GM18517 (cell line): ENCODE measurements at regions not wholly inside any gene's neighbourhood (a gene's known extent, or its start where the extent isn't known, plus 50 kb on each side); places are given as distances from the start of the nearest gene placed in this dataset.
A peak's percentile ranks its signal among the peaks of the same experiment; 100 is the strongest.
"Not testable (repeated sequence)": the region's sequence is repeated elsewhere in the genome, so short reads cannot be mapped to it uniquely, and the experiment has no call there.

Experiments used
- ATAC-seq: cut with Tn5 transposase; IDR thresholded peaks from one replicate; pipeline ENCODE4 v1.9.1; 2021; ENCODE audit warnings: mild to moderate bottlenecking, moderate library complexity; ENCODE audit not compliant: unreplicated experiment

GRCh38 chr15:85196697-85197096 lies 183.7 kb upstream of the AKAP13 start:
- not testable (repeated sequence) for ATAC-seq

- not testable (repeated sequence) for ATAC-seq
These were observed 182.8 kb upstream of the AKAP13 start for GRCh38 chr15:85197582-85197981.

GRCh38 chr15:85198432-85198831 lies 182.0 kb upstream of the AKAP13 start:
- ATAC-seq, result not testable (repeated sequence)

GRCh38 chr15:85200215-85200614 lies 180.2 kb upstream of the AKAP13 start:
- peak; percentile 71 for ATAC-seq

- not testable (repeated sequence) for ATAC-seq
These were observed 179.1 kb upstream of the AKAP13 start for GRCh38 chr15:85201118-85201793.

- not testable (repeated sequence) for ATAC-seq
These were observed 175.9 kb upstream of the AKAP13 start for GRCh38 chr15:85204481-85204880.

GRCh38 chr15:85233791-85234325 lies 146.5 kb upstream of the AKAP13 start:
- not testable (repeated sequence) for ATAC-seq

- not testable (repeated sequence) for ATAC-seq
These were observed 145.8 kb upstream of the AKAP13 start for GRCh38 chr15:85234450-85235196.

GRCh38 chr15:85244056-85244455 lies 136.3 kb upstream of the AKAP13 start:
- ATAC-seq, result not testable (repeated sequence)

GRCh38 chr15:85250938-85251542 lies 129.4 kb upstream of the AKAP13 start:
- ATAC-seq, result not testable (repeated sequence)

- not testable (repeated sequence) for ATAC-seq
These were observed 127.0 kb upstream of the AKAP13 start for GRCh38 chr15:85253196-85253915.

GRCh38 chr15:85254961-85255360 lies 125.4 kb upstream of the AKAP13 start:
- not testable (repeated sequence) for ATAC-seq

GRCh38 chr15:85255502-85255901 lies 124.9 kb upstream of the AKAP13 start:
- not testable (repeated sequence) for ATAC-seq

- ATAC-seq, result not testable (repeated sequence)
These were observed 124.1 kb upstream of the AKAP13 start for GRCh38 chr15:85256009-85256997.

GRCh38 chr15:85258062-85258445 lies 122.3 kb upstream of the AKAP13 start:
- not testable (repeated sequence) for ATAC-seq

GRCh38 chr15:85258559-85259209 lies 121.7 kb upstream of the AKAP13 start:
- not testable (repeated sequence) for ATAC-seq

GRCh38 chr15:85260526-85260925 lies 119.9 kb upstream of the AKAP13 start:
- not testable (repeated sequence) for ATAC-seq

GRCh38 chr15:85262461-85263055 lies 117.8 kb upstream of the AKAP13 start:
- ATAC-seq, result not testable (repeated sequence)
